ENCODE measurements at regions not wholly inside any gene's neighbourhood (a gene's known extent, or its start where the extent isn't known, plus 50 kb on each side); places are given as distances from the start of the nearest gene placed in this dataset.

- H3K4me3 Mint-ChIP-seq: no peak overlapping the region
These were observed 60.7 kb upstream of the PITX2 start for GRCh38 chr4:110683601-110684000.

GRCh38 chr4:110702326-110702725 is 79.4 kb upstream of the PITX2 start:
- Mint-ChIP-seq H3K36me3 (ENCODE audit: low read depth) (no peaks in the 10 kb centered on the region), H3K4me1 (no peaks in the 10 kb centered on the region), H3K27ac (no peak overlapping the region), H3K9me3 (peaks cover 19% of the 10 kb centered on the region), H3K4me3 (no peak overlapping the region), H3K27me3 (ENCODE audit: low read depth, poor library complexity) (no peaks in the 10 kb centered on the region)
- DNase-seq: no peak
- no peak for TF ChIP-seq CTCF (IDR thresholded peaks at IDR 0.05)

More at GRCh38 chr4:110683601-110684000, 60.7 kb upstream of the PITX2 start:
- peaks cover 3% of the 10 kb centered on the region for H3K27me3 Mint-ChIP-seq (ENCODE audit: low read depth, poor library complexity)
- peaks cover 7% of the 10 kb centered on the region for H3K4me1 Mint-ChIP-seq
- peaks cover 3% of the 10 kb centered on the region for H3K9me3 Mint-ChIP-seq
- H3K36me3 Mint-ChIP-seq (ENCODE audit: low read depth): no peaks in the 10 kb centered on the region
- no peak overlapping the region for H3K27ac Mint-ChIP-seq
- no peak for TF ChIP-seq CTCF (IDR thresholded peaks at IDR 0.05)
- DNase-seq: no peak

- TF ChIP-seq CTCF (IDR thresholded peaks at IDR 0.05): no peak
These were observed 82.0 kb upstream of the PITX2 start for GRCh38 chr4:110704748-110705439.

GRCh38 chr4:110705440-110705782 is 82.5 kb upstream of the PITX2 start:
- H3K27ac Mint-ChIP-seq: peak overlapping the region; percentile 29
- DNase-seq: no peak
- H3K4me1 Mint-ChIP-seq: no peaks in the 10 kb centered on the region
- H3K27me3 Mint-ChIP-seq (ENCODE audit: low read depth, poor library complexity): no peaks in the 10 kb centered on the region
- no peak overlapping the region for H3K4me3 Mint-ChIP-seq
- no peaks in the 10 kb centered on the region for H3K9me3 Mint-ChIP-seq
- H3K36me3 Mint-ChIP-seq (ENCODE audit: low read depth): no peaks in the 10 kb centered on the region
- TF ChIP-seq CTCF (IDR thresholded peaks at IDR 0.05): no peak

More at GRCh38 chr4:110704748-110705439, 82.0 kb upstream of the PITX2 start:
- H3K27me3 Mint-ChIP-seq (ENCODE audit: low read depth, poor library complexity): no peaks in the 10 kb centered on the region
- H3K9me3 Mint-ChIP-seq: peaks cover 3% of the 10 kb centered on the region
- H3K4me3 Mint-ChIP-seq: no peak overlapping the region
- no peaks in the 10 kb centered on the region for H3K4me1 Mint-ChIP-seq
- H3K36me3 Mint-ChIP-seq (ENCODE audit: low read depth): no peaks in the 10 kb centered on the region
- no peak overlapping the region for H3K27ac Mint-ChIP-seq
- DNase-seq: no peak

- Mint-ChIP-seq H3K27me3 (ENCODE audit: low read depth, poor library complexity) (no peaks in the 10 kb centered on the region), H3K4me1 (no peaks in the 10 kb centered on the region), H3K4me3 (no peak overlapping the region), H3K9me3 (no peaks in the 10 kb centered on the region), H3K36me3 (ENCODE audit: low read depth) (no peaks in the 10 kb centered on the region), H3K27ac (no peak overlapping the region)
- no peak for TF ChIP-seq CTCF (IDR thresholded peaks at IDR 0.05)
- DNase-seq: no peak
These were observed 87.2 kb upstream of the PITX2 start for GRCh38 chr4:110710070-110710469.

- no peak for DNase-seq
- no peaks in the 10 kb centered on the region for H3K27me3 Mint-ChIP-seq (ENCODE audit: low read depth, poor library complexity)
- H3K27ac Mint-ChIP-seq: no peak overlapping the region
- no peaks in the 10 kb centered on the region for H3K36me3 Mint-ChIP-seq (ENCODE audit: low read depth)
- H3K9me3 Mint-ChIP-seq: no peaks in the 10 kb centered on the region
- no peak for TF ChIP-seq CTCF (IDR thresholded peaks at IDR 0.05)
- no peaks in the 10 kb centered on the region for H3K4me1 Mint-ChIP-seq
- no peak overlapping the region for H3K4me3 Mint-ChIP-seq
These were observed 89.6 kb upstream of the PITX2 start for GRCh38 chr4:110712486-110712885.

Measured in nephron progenitor cell (in vitro differentiated cells).